ENCODE measurements at regions not wholly inside any gene's neighbourhood (a gene's known extent, or its start where the extent isn't known, plus 50 kb on each side); places are given as distances from the start of the nearest gene placed in this dataset.

DNA sequence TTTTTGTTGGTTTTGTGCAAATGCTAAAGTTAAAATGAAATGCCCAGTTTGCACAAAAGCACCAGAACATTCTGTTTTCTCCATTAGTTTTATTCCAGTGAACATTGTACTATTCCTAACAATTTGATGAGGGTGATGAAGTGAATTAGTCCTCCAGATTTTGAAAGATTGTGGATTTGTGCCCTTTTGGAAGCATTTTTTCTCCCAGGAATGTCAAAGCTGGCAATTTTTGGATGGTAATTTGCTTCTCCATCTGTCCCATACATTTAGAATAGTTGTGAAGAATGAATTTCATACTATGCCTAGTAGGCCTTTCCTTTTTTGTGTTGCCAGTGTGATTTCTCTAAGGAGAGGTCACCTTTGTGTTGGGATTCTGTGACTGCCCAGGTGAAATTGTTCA, 797.2 kb downstream of the BCKDHB start:
- intact Hi-C loops (cut with micrococcal nuclease; ENCODE audit: unreplicated experiment): no loop called here
- TF ChIP-seq, protein P1, sequence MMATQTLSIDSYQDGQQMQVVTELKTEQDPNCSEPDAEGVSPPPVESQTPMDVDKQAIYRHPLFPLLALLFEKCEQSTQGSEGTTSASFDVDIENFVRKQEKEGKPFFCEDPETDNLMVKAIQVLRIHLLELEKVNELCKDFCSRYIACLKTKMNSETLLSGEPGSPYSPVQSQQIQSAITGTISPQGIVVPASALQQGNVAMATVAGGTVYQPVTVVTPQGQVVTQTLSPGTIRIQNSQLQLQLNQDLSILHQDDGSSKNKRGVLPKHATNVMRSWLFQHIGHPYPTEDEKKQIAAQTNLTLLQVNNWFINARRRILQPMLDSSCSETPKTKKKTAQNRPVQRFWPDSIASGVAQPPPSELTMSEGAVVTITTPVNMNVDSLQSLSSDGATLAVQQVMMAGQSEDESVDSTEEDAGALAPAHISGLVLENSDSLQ (IDR thresholded peaks at IDR 0.05): no peak
- TF ChIP-seq STAT3 (IDR thresholded peaks at IDR 0.05; ENCODE audit: low read depth, low read length) (no peak), BRCA1 (IDR thresholded peaks at IDR 0.05; ENCODE audit: low read depth, low read length) (no peak), TAF1 (IDR thresholded peaks at IDR 0.05; ENCODE audit: borderline replicate concordance, low read depth, low read length) (no peak), DPF2 (IDR thresholded peaks at IDR 0.05) (no peak), IKZF1 (conservative IDR thresholded peaks at IDR 0.05) (no peak)
- TF ChIP-seq, protein P2, sequence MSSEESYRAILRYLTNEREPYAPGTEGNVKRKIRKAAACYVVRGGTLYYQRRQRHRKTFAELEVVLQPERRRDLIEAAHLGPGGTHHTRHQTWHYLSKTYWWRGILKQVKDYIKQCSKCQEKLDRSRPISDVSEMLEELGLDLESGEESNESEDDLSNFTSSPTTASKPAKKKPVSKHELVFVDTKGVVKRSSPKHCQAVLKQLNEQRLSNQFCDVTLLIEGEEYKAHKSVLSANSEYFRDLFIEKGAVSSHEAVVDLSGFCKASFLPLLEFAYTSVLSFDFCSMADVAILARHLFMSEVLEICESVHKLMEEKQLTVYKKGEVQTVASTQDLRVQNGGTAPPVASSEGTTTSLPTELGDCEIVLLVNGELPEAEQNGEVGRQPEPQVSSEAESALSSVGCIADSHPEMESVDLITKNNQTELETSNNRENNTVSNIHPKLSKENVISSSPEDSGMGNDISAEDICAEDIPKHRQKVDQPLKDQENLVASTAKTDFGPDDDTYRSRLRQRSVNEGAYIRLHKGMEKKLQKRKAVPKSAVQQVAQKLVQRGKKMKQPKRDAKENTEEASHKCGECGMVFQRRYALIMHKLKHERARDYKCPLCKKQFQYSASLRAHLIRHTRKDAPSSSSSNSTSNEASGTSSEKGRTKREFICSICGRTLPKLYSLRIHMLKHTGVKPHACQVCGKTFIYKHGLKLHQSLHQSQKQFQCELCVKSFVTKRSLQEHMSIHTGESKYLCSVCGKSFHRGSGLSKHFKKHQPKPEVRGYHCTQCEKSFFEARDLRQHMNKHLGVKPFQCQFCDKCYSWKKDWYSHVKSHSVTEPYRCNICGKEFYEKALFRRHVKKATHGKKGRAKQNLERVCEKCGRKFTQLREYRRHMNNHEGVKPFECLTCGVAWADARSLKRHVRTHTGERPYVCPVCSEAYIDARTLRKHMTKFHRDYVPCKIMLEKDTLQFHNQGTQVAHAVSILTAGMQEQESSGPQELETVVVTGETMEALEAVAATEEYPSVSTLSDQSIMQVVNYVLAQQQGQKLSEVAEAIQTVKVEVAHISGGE (CRISPR knock-in tag; IDR thresholded peaks at IDR 0.05): no peak
- TF ChIP-seq, protein P3, sequence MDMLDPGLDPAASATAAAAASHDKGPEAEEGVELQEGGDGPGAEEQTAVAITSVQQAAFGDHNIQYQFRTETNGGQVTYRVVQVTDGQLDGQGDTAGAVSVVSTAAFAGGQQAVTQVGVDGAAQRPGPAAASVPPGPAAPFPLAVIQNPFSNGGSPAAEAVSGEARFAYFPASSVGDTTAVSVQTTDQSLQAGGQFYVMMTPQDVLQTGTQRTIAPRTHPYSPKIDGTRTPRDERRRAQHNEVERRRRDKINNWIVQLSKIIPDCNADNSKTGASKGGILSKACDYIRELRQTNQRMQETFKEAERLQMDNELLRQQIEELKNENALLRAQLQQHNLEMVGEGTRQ (IDR thresholded peaks at IDR 0.05; ENCODE audit: borderline replicate concordance, low read depth, low read length): no peak
- Histone ChIP-seq H3K9me3 (replicated peaks; ENCODE audit: control insufficient read depth, insufficient read depth, low read length) (no peaks in the 10 kb centered on the region; the same call in 2 of the 3 replicates), H3K4me3 (no peak overlapping the region), H3K27me3 (replicated peaks in 1 of 2; ENCODE audit: control insufficient read depth in 2 of 2, insufficient read depth in 2 of 2, low read length in 1 of 2) (no peaks in the 10 kb centered on the region), H4K20me1 (ENCODE audit: control insufficient read depth, insufficient read depth) (no peaks in the 10 kb centered on the region), H3K27ac (ENCODE audit: control insufficient read depth, insufficient read depth) (no peak overlapping the region), H3K4me2 (ENCODE audit: control insufficient read depth, insufficient read depth) (no peak overlapping the region), H3K9ac (ENCODE audit: control insufficient read depth, insufficient read depth, low read length) (no peak overlapping the region), H3K4me1 (ENCODE audit: control insufficient read depth, insufficient read depth, low read length) (no peaks in the 10 kb centered on the region), H3K36me3 (ENCODE audit: control insufficient read depth in 2 of 2, insufficient read depth in 2 of 2, low read length in 1 of 2) (no peaks in the 10 kb centered on the region), H2AFZ (ENCODE audit: control insufficient read depth, low read depth, low read length) (no peak overlapping the region), H3K79me2 (ENCODE audit: control insufficient read depth, insufficient read depth, low read length) (no peaks in the 10 kb centered on the region)
- ChIA-PET RAD21 (ENCODE audit: unreplicated experiment) (no interaction called here), SMC1A (ENCODE audit: uncharacterized antibody, unreplicated experiment) (interaction anchor here (0.6 kb wide), 1 partner anchor 507 kb away, joined by 3 read pairs; no protein-coding TSS in a partner anchor), POLR2A (no interaction called here), CTCF (no interaction called here)
- no peak for DNase-seq (ENCODE audit: low read depth, low spot score)
- no peak for ATAC-seq
- FAIRE-seq: no peak
- in situ Hi-C loops (cut with MboI): no loop called here
- BruUV-seq (replicated peaks): no TSS peak
